ENCODE measurements at regions not wholly inside any gene's neighbourhood (a gene's known extent, or its start where the extent isn't known, plus 50 kb on each side); places are given as distances from the start of the nearest gene placed in this dataset.

DNA sequence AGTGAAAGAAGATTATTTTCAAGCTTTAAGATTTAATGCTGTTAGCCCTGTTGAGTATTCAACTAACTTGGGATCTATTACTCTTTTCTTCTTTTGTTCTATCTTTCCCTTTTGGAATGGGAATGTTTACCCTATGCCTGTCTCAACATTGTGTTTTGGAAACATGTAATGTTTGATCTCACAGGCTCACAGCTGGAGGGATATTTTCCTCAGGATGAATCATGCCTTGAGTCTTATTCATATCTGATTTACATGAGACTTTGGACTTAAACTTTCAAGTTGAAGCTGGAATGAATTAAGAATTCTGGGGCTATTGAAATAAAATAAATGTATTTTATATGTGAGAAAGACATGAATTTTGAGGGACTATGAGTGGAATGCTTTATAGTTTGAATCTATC is 607.8 kb upstream of the PTGER4 start:
- TF ChIP-seq CTCF (IDR thresholded peaks at IDR 0.05) (no peak), TP53 (CRISPR knock-in tag; IDR thresholded peaks at IDR 0.05) (no peak), POLR2A (IDR thresholded peaks at IDR 0.05; ENCODE audit: low read length) (no peak)
